ENCODE measurements at regions not wholly inside any gene's neighbourhood (a gene's known extent, or its start where the extent isn't known, plus 50 kb on each side); places are given as distances from the start of the nearest gene placed in this dataset.

DNA sequence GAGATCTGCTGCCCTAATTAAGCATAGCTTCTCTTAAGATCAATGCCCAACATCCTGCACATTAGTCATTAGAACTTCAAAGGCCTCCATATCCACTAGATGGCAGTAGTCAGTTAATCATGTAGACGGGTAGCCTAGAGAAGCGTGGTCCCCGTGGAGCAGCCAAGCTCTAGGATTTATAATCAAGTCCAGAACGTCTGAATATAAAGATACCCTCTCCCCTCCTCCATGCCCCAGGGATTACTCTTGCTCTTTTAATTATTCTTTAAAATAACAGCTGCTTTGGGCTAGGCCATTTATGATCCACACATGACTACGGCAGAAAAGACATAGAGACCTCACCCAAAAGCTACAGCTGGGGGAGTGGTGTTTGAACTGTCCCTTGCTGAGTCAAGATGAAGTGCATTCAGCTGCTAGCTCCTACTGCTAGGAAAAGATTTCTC is 327.6 kb upstream of the PLET1 start:
- TF ChIP-seq POLR2A (IDR thresholded peaks at IDR 0.05) (no peak), CTCF (IDR thresholded peaks at IDR 0.05) (peak; percentile 47 to 69 (median 64))

Data from testis (tissue), 2 donors.